Activated CD4-positive, alpha-beta T cell treated with anti-CD3 and anti-CD28 coated beads, Interleukin-2, Interleukin-6, amounts not matched to agents 100 ng/mL and 50 ng/mL, durations not matched to agents 16 hours and 8 hours (primary cell): ENCODE measurements at regions not wholly inside any gene's neighbourhood (a gene's known extent, or its start where the extent isn't known, plus 50 kb on each side); places are given as distances from the start of the nearest gene placed in this dataset.
"Not testable (repeated sequence)": the region's sequence is repeated elsewhere in the genome, so short reads cannot be mapped to it uniquely, and the experiment has no call there.

Experiments used
- DNase-seq: peaks from one replicate; pipeline ENCODE4 v3.0.0-alpha.2; 2020

- DNase-seq: no peak
Measured at GRCh38 chr4:189845145-189845846, 95.4 kb upstream of the FRG1 start.

- not testable (repeated sequence) for DNase-seq
Measured at GRCh38 chr4:189846094-189846493, 94.6 kb upstream of the FRG1 start.

DNA sequence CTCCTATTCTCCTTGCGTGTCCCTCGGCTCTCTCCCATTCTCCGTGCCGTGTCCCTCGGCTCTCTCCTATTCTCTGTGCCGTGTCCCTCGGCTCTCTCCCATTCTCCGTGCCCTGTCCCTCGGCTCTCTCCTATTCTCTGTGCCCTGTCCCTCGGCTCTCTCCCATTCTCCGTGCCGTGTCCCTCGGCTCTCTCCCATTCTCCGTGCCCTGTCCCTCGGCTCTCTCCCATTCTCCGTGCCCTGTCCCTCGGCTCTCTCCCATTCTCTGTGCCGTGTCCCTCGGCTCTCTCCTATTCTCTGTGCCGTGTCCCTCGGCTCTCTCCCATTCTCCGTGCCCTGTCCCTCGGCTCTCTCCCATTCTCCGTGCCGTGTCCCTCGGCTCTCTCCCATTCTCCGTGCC lies 94.1 kb upstream of the FRG1 start:
- peak; percentile 5 for DNase-seq

DNA sequence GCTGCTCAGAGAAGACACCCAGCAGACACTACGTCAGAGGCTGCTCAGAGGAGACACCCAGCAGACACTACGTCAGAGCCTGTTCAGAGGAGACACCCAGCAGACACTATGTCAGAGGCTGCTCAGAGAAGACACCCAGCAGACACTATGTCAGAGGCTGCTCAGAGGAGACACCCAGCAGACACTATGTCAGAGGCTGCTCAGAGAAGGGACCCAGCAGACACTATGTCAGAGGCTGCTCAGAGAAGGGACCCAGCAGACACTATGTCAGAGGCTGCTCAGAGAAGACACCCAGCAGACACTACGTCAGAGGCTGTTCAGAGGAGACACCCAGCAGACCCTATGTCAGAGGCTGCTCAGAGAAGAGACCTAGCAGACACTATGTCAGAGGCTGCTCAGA lies 92.0 kb upstream of the FRG1 start:
- peak; percentile 3 for DNase-seq

- no peak for DNase-seq
Measured at GRCh38 chr4:189850239-189850856, 90.3 kb upstream of the FRG1 start.

DNA sequence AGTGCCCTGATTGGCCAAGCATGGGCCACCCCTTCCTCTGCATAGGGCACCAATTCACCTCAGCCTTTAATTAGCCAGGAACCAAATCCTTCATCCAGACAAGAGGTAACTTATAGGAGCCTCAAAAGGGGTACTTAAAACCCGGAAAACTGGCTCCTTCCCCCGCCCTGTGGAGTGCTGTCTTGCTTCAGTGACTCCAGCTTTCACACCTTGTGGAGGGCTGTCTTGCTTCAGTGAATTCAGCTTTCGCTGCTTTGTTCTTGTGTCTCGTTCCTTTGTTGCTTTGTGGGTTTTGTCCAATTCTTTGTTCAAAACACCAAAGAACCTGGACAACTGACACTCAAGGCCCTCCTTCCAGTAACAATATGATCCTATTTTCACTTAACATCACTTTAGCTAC lies 82.2 kb upstream of the FRG1 start:
- no peak for DNase-seq

GRCh38 chr4:189861101-189861500 lies 79.6 kb upstream of the FRG1 start:
- no peak for DNase-seq

DNA sequence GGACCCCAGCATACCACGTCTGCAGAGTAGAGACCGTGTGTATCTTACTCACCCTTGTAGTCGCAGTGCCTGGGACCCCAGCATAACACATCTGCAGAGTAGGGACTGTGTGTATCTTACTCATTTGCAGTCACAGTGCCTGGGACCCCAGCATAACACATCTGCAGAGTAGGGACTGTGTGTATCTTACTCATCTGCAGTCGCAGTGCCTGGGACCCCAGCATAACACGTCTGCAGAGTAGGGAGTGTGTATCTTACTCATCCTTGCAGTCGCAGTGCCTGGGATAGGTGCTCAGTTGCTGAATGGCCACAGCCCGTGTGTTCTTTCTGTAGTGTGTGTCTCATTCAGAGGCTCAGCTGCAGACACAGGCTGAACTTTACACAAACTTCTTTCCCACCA lies 71.4 kb upstream of the FRG1 start:
- DNase-seq: no peak

DNA sequence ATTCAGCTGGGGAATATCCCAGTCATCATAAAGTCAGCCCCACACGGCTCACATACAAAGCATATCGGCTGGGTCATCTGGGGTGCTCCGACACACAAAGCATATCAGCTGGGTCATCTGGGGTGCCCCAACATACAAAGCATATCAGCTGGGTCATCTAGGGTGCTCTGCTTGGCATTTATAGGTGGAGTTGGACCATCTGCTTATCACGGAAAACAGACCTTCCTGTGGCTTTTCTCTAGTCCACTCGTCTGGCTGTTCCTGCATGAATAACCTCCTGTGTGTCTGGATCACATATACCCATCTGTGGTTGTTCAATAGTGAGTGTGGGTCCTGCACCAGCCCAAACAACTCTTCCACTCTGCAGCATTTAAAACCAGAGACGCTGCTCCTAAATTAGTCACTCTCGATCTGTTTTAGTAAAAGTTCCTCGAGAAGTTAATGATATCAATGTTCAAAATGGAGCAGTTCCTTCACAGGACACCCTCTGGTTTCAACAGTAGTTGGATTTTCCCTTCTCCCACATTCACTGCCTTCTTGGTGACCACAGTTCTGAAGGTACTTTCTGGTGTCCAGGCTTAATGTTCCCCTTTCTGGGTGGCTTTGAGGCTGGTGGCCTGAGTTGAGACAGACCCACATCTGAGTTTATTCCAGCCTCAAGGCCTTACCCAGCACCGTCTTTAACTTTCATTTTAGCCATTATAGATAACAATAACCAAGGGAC lies 70.0 kb upstream of the FRG1 start:
- no peak for DNase-seq

- no peak for DNase-seq
Measured at GRCh38 chr4:189874591-189874990, 66.1 kb upstream of the FRG1 start.

GRCh38 chr4:189881190-189881589 lies 59.5 kb upstream of the FRG1 start:
- DNase-seq: peak; percentile 5

DNA sequence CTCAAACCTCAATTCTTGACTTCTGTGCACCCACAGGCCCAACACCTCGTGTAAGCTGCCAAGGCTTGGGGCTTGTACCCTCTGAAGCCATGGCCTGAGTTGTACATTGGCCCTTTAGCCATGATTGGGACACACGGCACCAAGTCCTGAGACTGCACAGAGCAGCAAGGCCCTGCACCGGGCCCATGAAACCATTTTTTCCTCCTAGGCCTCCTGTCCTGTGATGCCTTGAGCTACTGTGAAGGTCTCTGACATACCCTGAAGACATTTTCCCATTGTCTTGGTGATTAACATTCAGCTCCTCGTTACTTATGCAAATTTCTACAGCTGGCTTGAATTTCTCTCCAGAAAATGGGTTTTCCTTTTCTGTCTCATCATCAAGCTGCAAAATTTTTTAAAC lies 52.3 kb upstream of the FRG1 start:
- not testable (repeated sequence) for DNase-seq
